ENCODE measurements at regions not wholly inside any gene's neighbourhood (a gene's known extent, or its start where the extent isn't known, plus 50 kb on each side); places are given as distances from the start of the nearest gene placed in this dataset.

DNA sequence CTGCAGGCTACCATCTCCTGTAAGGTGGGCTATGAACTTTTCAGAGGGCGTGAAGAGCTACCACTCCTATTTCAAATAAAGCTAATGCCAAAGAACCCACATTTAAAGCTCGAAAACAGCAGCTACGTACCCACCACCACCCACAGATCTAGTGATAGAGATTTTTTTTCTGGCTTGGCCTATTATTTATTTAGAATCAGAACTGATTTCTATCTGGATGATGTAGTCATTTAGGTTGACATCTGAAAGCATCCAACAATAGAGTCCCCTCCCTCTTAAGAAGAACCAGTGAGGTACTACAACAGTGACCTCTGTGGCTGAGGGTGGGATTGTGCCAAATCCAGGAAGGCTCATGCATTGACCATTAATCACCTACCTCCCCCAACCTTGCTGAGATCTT lies 113.8 kb upstream of the ADO start:
- Histone ChIP-seq H3K9ac (ENCODE audit: extremely low read depth, low read length, poor library complexity, severe bottlenecking) (no peak overlapping the region), H3K9me3 (ENCODE audit: control insufficient read depth, low read length) (no peaks in the 10 kb centered on the region), H3K36me3 (ENCODE audit: control insufficient read depth, insufficient read depth, low read length) (no peaks in the 10 kb centered on the region), H3K4me3 (ENCODE audit: low read length) (no peak overlapping the region), H3K4me1 (ENCODE audit: control insufficient read depth, insufficient read depth, low read length) (no peaks in the 10 kb centered on the region), H3K27ac (ENCODE audit: low read depth, low read length) (no peak overlapping the region), H3K27me3 (ENCODE audit: control insufficient read depth, insufficient read depth, low read length, poor library complexity, severe bottlenecking) (no peaks in the 10 kb centered on the region)
- WGBS, 2 experiments (ENCODE audit: insufficient coverage in 1 of 2, insufficient read length in 1 of 2), result 87% methylated on average over 3 of the region's 3 CpGs; no CpG with 5 or more reads in 1 of the 2 experiments
- TF ChIP-seq, protein P1, sequence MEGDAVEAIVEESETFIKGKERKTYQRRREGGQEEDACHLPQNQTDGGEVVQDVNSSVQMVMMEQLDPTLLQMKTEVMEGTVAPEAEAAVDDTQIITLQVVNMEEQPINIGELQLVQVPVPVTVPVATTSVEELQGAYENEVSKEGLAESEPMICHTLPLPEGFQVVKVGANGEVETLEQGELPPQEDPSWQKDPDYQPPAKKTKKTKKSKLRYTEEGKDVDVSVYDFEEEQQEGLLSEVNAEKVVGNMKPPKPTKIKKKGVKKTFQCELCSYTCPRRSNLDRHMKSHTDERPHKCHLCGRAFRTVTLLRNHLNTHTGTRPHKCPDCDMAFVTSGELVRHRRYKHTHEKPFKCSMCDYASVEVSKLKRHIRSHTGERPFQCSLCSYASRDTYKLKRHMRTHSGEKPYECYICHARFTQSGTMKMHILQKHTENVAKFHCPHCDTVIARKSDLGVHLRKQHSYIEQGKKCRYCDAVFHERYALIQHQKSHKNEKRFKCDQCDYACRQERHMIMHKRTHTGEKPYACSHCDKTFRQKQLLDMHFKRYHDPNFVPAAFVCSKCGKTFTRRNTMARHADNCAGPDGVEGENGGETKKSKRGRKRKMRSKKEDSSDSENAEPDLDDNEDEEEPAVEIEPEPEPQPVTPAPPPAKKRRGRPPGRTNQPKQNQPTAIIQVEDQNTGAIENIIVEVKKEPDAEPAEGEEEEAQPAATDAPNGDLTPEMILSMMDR (conservative IDR thresholded peaks at IDR 0.05), result peak; percentile 65
- H3K4me1 Mint-ChIP-seq, result peaks cover 10% of the 10 kb centered on the region
- H3K36me3 Mint-ChIP-seq (ENCODE audit: low read depth), result no peaks in the 10 kb centered on the region
- H3K9me3 Mint-ChIP-seq, result peaks cover 3% of the 10 kb centered on the region
- peak; percentile 78 for DNase-seq
- H3K27ac Mint-ChIP-seq, result no peak overlapping the region
- H3K27me3 Mint-ChIP-seq (ENCODE audit: insufficient read depth), result no peaks in the 10 kb centered on the region
- no peak overlapping the region for H3K4me3 Mint-ChIP-seq

DNA sequence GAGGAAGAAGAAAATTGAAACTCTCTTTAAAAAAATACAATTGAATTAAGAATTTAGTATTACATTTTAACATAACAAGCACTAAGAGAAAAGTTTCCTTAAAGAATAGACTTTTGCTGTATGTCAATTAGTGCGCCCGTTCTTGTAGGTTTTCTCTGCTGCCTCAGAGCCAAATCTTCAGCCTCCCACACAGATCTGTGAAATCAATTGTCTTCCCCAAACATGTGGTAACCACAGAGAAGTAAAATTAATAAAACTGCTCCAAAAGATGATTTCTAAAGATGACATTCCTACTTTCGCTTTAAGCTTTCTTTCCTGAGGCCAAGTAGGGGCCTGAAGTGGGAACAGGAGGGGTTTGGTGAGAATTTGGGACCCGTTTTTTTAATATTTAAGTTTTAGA lies 113.2 kb upstream of the ADO start:
- Histone ChIP-seq H3K27me3 (ENCODE audit: control insufficient read depth, insufficient read depth, low read length, poor library complexity, severe bottlenecking) (no peaks in the 10 kb centered on the region), H3K36me3 (ENCODE audit: control insufficient read depth, insufficient read depth, low read length) (no peaks in the 10 kb centered on the region), H3K27ac (ENCODE audit: low read depth, low read length) (no peak overlapping the region), H3K4me3 (ENCODE audit: low read length) (no peak overlapping the region), H3K9ac (ENCODE audit: extremely low read depth, low read length, poor library complexity, severe bottlenecking) (no peak overlapping the region), H3K9me3 (ENCODE audit: control insufficient read depth, low read length) (no peaks in the 10 kb centered on the region), H3K4me1 (ENCODE audit: control insufficient read depth, insufficient read depth, low read length) (no peaks in the 10 kb centered on the region)
- Mint-ChIP-seq H3K4me1 (peaks cover 10% of the 10 kb centered on the region), H3K27me3 (ENCODE audit: insufficient read depth) (no peaks in the 10 kb centered on the region), H3K36me3 (ENCODE audit: low read depth) (no peaks in the 10 kb centered on the region), H3K4me3 (no peak overlapping the region), H3K9me3 (no peaks in the 10 kb centered on the region), H3K27ac (no peak overlapping the region)
- WGBS, 2 experiments (ENCODE audit: insufficient coverage in 1 of 2, insufficient read length in 1 of 2), result 68 to 100% methylated on average over 2 to 4 of the region's 4 CpGs
- TF ChIP-seq, protein P1 (conservative IDR thresholded peaks at IDR 0.05), result no peak
- no peak for DNase-seq

DNA sequence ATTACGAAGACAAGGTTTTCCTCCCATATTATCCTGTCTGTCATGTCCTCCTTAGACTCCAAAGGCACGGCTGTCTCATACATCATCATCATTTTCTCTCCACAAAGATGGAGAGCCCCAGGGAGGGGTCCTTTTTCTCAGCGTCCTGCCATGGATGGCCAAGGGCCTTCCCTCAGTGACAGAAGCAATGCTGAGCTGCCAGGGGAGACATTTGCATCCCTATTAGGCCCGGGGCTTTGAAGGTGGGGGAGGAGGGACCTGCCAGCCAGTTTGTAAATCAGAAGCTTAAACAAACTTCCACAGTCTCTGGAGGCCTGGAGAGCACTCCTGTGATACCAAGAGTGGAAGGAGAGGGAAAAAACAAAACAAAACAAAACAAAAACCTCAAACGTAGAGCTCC lies 112.4 kb upstream of the ADO start:
- H3K36me3 Mint-ChIP-seq (ENCODE audit: low read depth), result no peaks in the 10 kb centered on the region
- peak; percentile 79 for DNase-seq
- Histone ChIP-seq H3K36me3 (ENCODE audit: control insufficient read depth, insufficient read depth, low read length) (no peaks in the 10 kb centered on the region), H3K9me3 (ENCODE audit: control insufficient read depth, low read length) (no peaks in the 10 kb centered on the region), H3K27me3 (ENCODE audit: control insufficient read depth, insufficient read depth, low read length, poor library complexity, severe bottlenecking) (no peaks in the 10 kb centered on the region), H3K9ac (ENCODE audit: extremely low read depth, low read length, poor library complexity, severe bottlenecking) (no peak overlapping the region), H3K4me3 (ENCODE audit: low read length) (no peak overlapping the region), H3K27ac (ENCODE audit: low read depth, low read length) (no peak overlapping the region), H3K4me1 (ENCODE audit: control insufficient read depth, insufficient read depth, low read length) (no peaks in the 10 kb centered on the region)
- no peaks in the 10 kb centered on the region for H3K9me3 Mint-ChIP-seq
- 36 to 46% methylated on average over 3 to 5 of the region's 5 CpGs for WGBS, 2 experiments (ENCODE audit: insufficient coverage in 1 of 2, insufficient read length in 1 of 2)
- H3K4me1 Mint-ChIP-seq, result peaks cover 10% of the 10 kb centered on the region
- no peaks in the 10 kb centered on the region for H3K27me3 Mint-ChIP-seq (ENCODE audit: insufficient read depth)
- peak overlapping the region; percentile 20 for H3K4me3 Mint-ChIP-seq
- H3K27ac Mint-ChIP-seq, result no peak overlapping the region
- TF ChIP-seq, protein P1 (conservative IDR thresholded peaks at IDR 0.05), result no peak

Measured in endodermal cell (in vitro differentiated cells).